ENCODE measurements at regions not wholly inside any gene's neighbourhood (a gene's known extent, or its start where the extent isn't known, plus 50 kb on each side); places are given as distances from the start of the nearest gene placed in this dataset.

DNA sequence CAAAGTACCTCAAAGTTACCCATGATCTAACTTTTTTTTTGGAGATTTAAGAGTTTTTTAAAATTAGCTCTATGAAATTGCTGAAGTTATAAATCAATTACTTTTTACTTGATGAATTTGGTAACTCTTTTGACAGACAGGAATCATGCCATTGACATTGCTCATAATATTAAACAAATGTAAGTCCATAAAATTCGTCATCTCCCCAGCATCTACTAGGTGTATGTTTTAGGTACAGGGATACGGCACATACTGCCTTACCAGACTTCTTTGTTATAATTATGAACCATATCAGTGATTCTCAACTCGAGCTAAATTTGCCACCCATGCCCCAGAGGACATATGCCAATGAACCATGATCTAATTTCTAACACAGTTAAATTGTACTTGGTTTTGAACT is 247.5 kb upstream of the TGFBR2 start:
- DNase-seq: no peak
- Histone ChIP-seq H3K9me3 (ENCODE audit: control extremely low read depth in 1 of 5, control insufficient read depth in 4 of 5, insufficient read depth in 2 of 5, low read depth in 1 of 5, low read length in 4 of 5) (peaks cover 0 to 1% (median 0%) of the 10 kb centered on the region in 5 experiments), H3K4me3 (ENCODE audit: control insufficient read depth in 1 of 7, extremely low read depth in 1 of 7, insufficient read depth in 4 of 7, low read depth in 2 of 7, low read length in 6 of 7) (no peak overlapping the region), H3K4me1 (ENCODE audit: control extremely low read depth in 1 of 4, control insufficient read depth in 4 of 4, insufficient read depth in 4 of 4, low read length in 3 of 4) (peaks cover 3 to 21% (median 8%) of the 10 kb centered on the region in 4 experiments), H3K27ac (ENCODE audit: insufficient read depth in 1 of 2, low read depth in 1 of 2, low read length in 2 of 2, poor library complexity in 1 of 2, severe bottlenecking in 2 of 2) (no peak overlapping the region), H3K36me3 (ENCODE audit: control insufficient read depth in 4 of 4, insufficient read depth in 4 of 4, low read length in 3 of 4) (no peaks in the 10 kb centered on the region), H3K27me3 (replicated peaks in 2 of 5; ENCODE audit: control insufficient read depth in 4 of 5, insufficient read depth in 5 of 5, low read length in 4 of 5) (peaks cover 0 to 3% (median 0%) of the 10 kb centered on the region in 5 experiments)
- CTCF ChIA-PET: no interaction called here
- 100% methylated on average over 2 of the region's 3 CpGs for WGBS (ENCODE audit: insufficient coverage)
- POLR2A ChIA-PET: no interaction called here

DNA sequence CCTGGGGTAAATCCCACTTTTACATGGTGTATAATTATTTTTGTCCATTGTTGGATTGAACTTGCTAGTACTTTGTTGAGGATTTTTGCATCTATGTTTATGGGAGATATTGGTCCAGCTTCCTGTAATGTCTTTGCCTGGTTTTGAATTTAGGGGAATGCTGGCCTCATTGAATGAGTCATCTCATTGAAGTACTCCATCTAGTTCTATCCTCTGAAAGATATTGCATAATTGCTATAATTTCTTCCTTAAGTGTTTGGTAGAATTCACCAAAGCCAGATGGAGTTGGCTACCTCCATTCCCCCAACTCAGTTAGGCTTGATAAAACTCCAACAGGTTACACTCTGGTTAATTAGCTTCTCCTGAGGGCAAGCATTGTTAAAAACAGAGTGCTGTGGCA is 237.4 kb upstream of the TGFBR2 start:
- CTCF ChIA-PET: no interaction called here
- POLR2A ChIA-PET: interaction anchor here (0.6 kb wide), 1 partner anchor 72 kb away, joined by 3 read pairs; no protein-coding TSS in a partner anchor
- H3K27me3 ChIP-seq (replicated peaks in 2 of 5; ENCODE audit: control insufficient read depth in 4 of 5, insufficient read depth in 5 of 5, low read length in 4 of 5): peaks cover 0 to 4% (median 0%) of the 10 kb centered on the region in 5 experiments
- no peak overlapping the region for H3K27ac ChIP-seq (ENCODE audit: insufficient read depth in 1 of 2, low read depth in 1 of 2, low read length in 2 of 2, poor library complexity in 1 of 2, severe bottlenecking in 2 of 2)
- no peak overlapping the region for H3K4me3 ChIP-seq (ENCODE audit: control insufficient read depth in 1 of 7, extremely low read depth in 1 of 7, insufficient read depth in 4 of 7, low read depth in 2 of 7, low read length in 6 of 7)
- no peaks in the 10 kb centered on the region for H3K4me1 ChIP-seq (ENCODE audit: control extremely low read depth in 1 of 4, control insufficient read depth in 4 of 4, insufficient read depth in 4 of 4, low read length in 3 of 4)
- H3K36me3 ChIP-seq (ENCODE audit: control insufficient read depth in 4 of 4, insufficient read depth in 4 of 4, low read length in 3 of 4): no peaks in the 10 kb centered on the region
- no peaks in the 10 kb centered on the region for H3K9me3 ChIP-seq (ENCODE audit: control extremely low read depth in 1 of 5, control insufficient read depth in 4 of 5, insufficient read depth in 2 of 5, low read depth in 1 of 5, low read length in 4 of 5)
- no peak for DNase-seq

DNA sequence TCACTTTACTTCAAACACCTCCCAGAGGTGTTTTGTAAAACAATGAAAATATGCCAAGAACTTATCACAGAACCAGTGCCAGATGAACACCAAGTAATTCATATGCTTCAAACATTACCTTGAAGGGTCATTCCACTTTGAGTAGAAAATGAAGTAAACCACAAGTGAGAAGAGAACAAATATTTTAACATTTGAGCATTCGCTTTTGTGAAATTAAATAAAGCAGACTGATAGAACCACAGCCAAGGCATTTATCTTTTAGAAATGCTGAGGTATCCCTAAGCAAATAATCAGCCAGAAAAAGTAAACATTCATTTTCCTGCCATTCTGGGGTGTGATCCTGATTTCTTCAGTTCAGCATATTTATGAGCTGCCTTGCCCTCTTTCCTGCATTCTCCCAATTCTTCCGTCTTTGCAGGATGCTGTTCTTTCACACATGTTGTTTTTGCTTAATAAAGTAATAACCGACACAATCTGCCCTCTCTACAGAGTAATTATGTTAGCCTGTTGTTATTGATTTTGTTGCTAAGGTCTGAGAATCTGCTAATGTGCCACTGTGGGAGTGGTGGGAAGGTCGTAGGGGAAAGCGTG is 235.6 kb upstream of the TGFBR2 start:
- H3K36me3 ChIP-seq (ENCODE audit: control insufficient read depth in 4 of 4, insufficient read depth in 4 of 4, low read length in 3 of 4): no peaks in the 10 kb centered on the region
- H3K4me1 ChIP-seq (ENCODE audit: control extremely low read depth in 1 of 4, control insufficient read depth in 4 of 4, insufficient read depth in 4 of 4, low read length in 3 of 4): no peaks in the 10 kb centered on the region
- H3K27ac ChIP-seq (ENCODE audit: insufficient read depth in 1 of 2, low read depth in 1 of 2, low read length in 2 of 2, poor library complexity in 1 of 2, severe bottlenecking in 2 of 2): no peak overlapping the region
- peaks cover 0 to 4% (median 0%) of the 10 kb centered on the region in 5 experiments for H3K27me3 ChIP-seq (replicated peaks in 2 of 5; ENCODE audit: control insufficient read depth in 4 of 5, insufficient read depth in 5 of 5, low read length in 4 of 5)
- H3K9me3 ChIP-seq (ENCODE audit: control extremely low read depth in 1 of 5, control insufficient read depth in 4 of 5, insufficient read depth in 2 of 5, low read depth in 1 of 5, low read length in 4 of 5): no peaks in the 10 kb centered on the region
- 100% methylated on average over 1 of the region's 5 CpGs for WGBS (ENCODE audit: insufficient coverage)
- POLR2A ChIA-PET: no interaction called here
- H3K4me3 ChIP-seq (ENCODE audit: control insufficient read depth in 1 of 7, extremely low read depth in 1 of 7, insufficient read depth in 4 of 7, low read depth in 2 of 7, low read length in 6 of 7): no peak overlapping the region
- CTCF ChIA-PET: no interaction called here
- no peak for DNase-seq

DNA sequence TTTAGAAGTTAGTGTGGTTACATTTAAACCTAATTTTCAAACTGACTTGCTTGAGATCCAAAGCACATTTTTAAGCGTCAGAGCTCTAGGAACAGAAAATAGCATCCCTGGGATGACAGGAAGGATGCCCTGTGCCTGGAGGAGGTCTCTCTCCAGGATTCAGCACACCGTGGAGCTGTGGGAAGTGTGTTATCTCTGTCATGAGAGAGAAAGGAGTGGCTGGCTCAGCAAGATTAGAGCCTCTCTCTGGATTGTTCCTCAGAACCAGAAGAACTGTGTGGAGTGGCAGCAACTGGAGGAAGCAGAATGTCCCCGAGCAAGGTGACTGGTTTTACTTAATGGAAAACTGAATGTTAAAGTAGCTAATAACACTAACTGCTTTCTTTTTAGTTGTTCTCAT is 233.6 kb upstream of the TGFBR2 start:
- DNase-seq: no peak
- no peaks in the 10 kb centered on the region for H3K9me3 ChIP-seq (ENCODE audit: control extremely low read depth in 1 of 5, control insufficient read depth in 4 of 5, insufficient read depth in 2 of 5, low read depth in 1 of 5, low read length in 4 of 5)
- 100% methylated on average over 1 of the region's 3 CpGs for WGBS (ENCODE audit: insufficient coverage)
- peaks cover 0 to 4% (median 0%) of the 10 kb centered on the region in 5 experiments for H3K27me3 ChIP-seq (replicated peaks in 2 of 5; ENCODE audit: control insufficient read depth in 4 of 5, insufficient read depth in 5 of 5, low read length in 4 of 5)
- no peak overlapping the region for H3K4me3 ChIP-seq (ENCODE audit: control insufficient read depth in 1 of 7, extremely low read depth in 1 of 7, insufficient read depth in 4 of 7, low read depth in 2 of 7, low read length in 6 of 7)
- H3K4me1 ChIP-seq (ENCODE audit: control extremely low read depth in 1 of 4, control insufficient read depth in 4 of 4, insufficient read depth in 4 of 4, low read length in 3 of 4): no peaks in the 10 kb centered on the region
- ChIA-PET POLR2A (no interaction called here), CTCF (no interaction called here)
- H3K36me3 ChIP-seq (ENCODE audit: control insufficient read depth in 4 of 4, insufficient read depth in 4 of 4, low read length in 3 of 4): no peaks in the 10 kb centered on the region
- no peak overlapping the region for H3K27ac ChIP-seq (ENCODE audit: insufficient read depth in 1 of 2, low read depth in 1 of 2, low read length in 2 of 2, poor library complexity in 1 of 2, severe bottlenecking in 2 of 2)

DNA sequence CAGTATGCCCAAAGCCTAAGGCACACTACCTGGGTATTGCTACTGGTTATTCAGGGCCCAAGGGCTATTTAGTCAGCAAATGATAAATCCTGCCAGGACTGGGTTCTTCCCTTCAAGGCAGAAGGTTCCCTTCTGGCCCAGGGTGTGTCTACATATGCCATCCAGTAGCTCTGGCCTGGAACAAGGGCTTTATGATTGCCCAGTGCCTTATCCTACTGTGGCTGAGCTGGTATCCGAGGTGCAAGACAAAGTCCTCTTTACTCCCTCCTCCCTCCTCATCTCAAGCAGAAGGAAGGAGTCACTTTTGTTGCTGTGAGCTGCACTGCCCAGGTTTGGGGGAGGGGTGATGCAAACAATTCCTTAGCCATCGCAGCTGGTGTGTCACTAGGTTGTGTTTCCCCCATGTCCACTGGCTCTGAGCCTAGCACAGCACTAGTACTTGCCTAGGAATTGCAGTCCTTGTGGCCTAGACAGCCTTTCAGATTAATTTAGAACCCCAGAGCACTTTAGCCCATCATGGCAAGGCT is 221.8 kb upstream of the TGFBR2 start:
- POLR2A ChIA-PET: no interaction called here
- 100% methylated on average over 1 of the region's 2 CpGs for WGBS (ENCODE audit: insufficient coverage)
- Histone ChIP-seq H3K9me3 (ENCODE audit: control extremely low read depth in 1 of 5, control insufficient read depth in 4 of 5, insufficient read depth in 2 of 5, low read depth in 1 of 5, low read length in 4 of 5) (peaks cover 0 to 2% (median 0%) of the 10 kb centered on the region in 5 experiments), H3K4me1 (ENCODE audit: control extremely low read depth in 1 of 4, control insufficient read depth in 4 of 4, insufficient read depth in 4 of 4, low read length in 3 of 4) (no peaks in the 10 kb centered on the region), H3K36me3 (ENCODE audit: control insufficient read depth in 4 of 4, insufficient read depth in 4 of 4, low read length in 3 of 4) (no peaks in the 10 kb centered on the region), H3K27ac (ENCODE audit: insufficient read depth in 1 of 2, low read depth in 1 of 2, low read length in 2 of 2, poor library complexity in 1 of 2, severe bottlenecking in 2 of 2) (no peak overlapping the region), H3K4me3 (ENCODE audit: control insufficient read depth in 1 of 7, extremely low read depth in 1 of 7, insufficient read depth in 4 of 7, low read depth in 2 of 7, low read length in 6 of 7) (no peak overlapping the region), H3K27me3 (replicated peaks in 2 of 5; ENCODE audit: control insufficient read depth in 4 of 5, insufficient read depth in 5 of 5, low read length in 4 of 5) (no peaks in the 10 kb centered on the region)
- DNase-seq: no peak
- CTCF ChIA-PET: no interaction called here

DNA sequence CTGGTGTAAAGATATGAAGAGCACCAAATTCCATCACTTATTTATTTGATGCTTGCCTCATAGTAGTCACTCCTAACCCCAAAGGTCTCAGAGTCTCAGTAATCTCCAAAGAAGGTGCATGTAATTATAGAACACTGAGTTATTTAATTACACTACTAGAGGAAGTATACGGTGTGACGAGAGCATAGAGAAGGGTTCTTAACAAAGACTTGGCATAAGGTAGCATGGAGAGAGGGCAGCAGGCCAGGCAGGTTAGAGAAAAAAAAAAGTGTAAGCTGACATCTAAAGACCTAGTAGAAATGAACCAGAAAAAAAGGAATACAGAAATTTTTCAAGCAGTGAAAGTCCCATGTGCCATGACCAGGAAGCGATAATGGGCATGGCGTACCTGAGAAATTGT is 213.3 kb upstream of the TGFBR2 start:
- no peaks in the 10 kb centered on the region for H3K27me3 ChIP-seq (replicated peaks in 2 of 5; ENCODE audit: control insufficient read depth in 4 of 5, insufficient read depth in 5 of 5, low read length in 4 of 5)
- H3K4me3 ChIP-seq (ENCODE audit: control insufficient read depth in 1 of 7, extremely low read depth in 1 of 7, insufficient read depth in 4 of 7, low read depth in 2 of 7, low read length in 6 of 7): no peak overlapping the region
- ChIA-PET CTCF (no interaction called here), POLR2A (no interaction called here)
- no peak for DNase-seq
- no peaks in the 10 kb centered on the region for H3K9me3 ChIP-seq (ENCODE audit: control extremely low read depth in 1 of 5, control insufficient read depth in 4 of 5, insufficient read depth in 2 of 5, low read depth in 1 of 5, low read length in 4 of 5)
- no peak overlapping the region for H3K27ac ChIP-seq (ENCODE audit: insufficient read depth in 1 of 2, low read depth in 1 of 2, low read length in 2 of 2, poor library complexity in 1 of 2, severe bottlenecking in 2 of 2)
- no peaks in the 10 kb centered on the region for H3K4me1 ChIP-seq (ENCODE audit: control extremely low read depth in 1 of 4, control insufficient read depth in 4 of 4, insufficient read depth in 4 of 4, low read length in 3 of 4)
- 97% methylated on average over 4 of the region's 4 CpGs for WGBS (ENCODE audit: insufficient coverage)
- H3K36me3 ChIP-seq (ENCODE audit: control insufficient read depth in 4 of 4, insufficient read depth in 4 of 4, low read length in 3 of 4): no peaks in the 10 kb centered on the region

DNA sequence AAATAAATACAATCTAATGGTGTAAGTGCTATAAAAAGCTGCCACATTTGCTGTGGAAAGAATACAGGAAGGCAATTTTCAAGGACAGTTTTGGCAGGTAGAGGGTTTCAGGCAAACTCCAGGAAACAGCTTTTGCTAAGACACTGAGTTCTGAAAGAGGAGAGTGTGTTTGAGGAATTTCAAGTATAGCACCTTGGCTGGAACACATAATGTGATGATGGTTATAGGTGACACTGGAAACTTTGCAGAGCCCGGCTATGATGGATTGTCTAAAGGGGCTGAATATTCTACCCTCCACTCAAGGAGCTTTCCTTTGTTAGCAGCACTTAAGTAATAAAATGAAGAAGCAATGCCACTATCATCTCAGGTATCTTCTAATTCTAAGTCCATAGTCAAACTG is 209.4 kb upstream of the TGFBR2 start:
- WGBS (ENCODE audit: insufficient coverage): no CpG with 5 or more reads among the region's 1 CpG
- no peaks in the 10 kb centered on the region for H3K4me1 ChIP-seq (ENCODE audit: control extremely low read depth in 1 of 4, control insufficient read depth in 4 of 4, insufficient read depth in 4 of 4, low read length in 3 of 4)
- no peaks in the 10 kb centered on the region for H3K36me3 ChIP-seq (ENCODE audit: control insufficient read depth in 4 of 4, insufficient read depth in 4 of 4, low read length in 3 of 4)
- no peak overlapping the region for H3K4me3 ChIP-seq (ENCODE audit: control insufficient read depth in 1 of 7, extremely low read depth in 1 of 7, insufficient read depth in 4 of 7, low read depth in 2 of 7, low read length in 6 of 7)
- H3K9me3 ChIP-seq (ENCODE audit: control extremely low read depth in 1 of 5, control insufficient read depth in 4 of 5, insufficient read depth in 2 of 5, low read depth in 1 of 5, low read length in 4 of 5): no peaks in the 10 kb centered on the region
- ChIA-PET CTCF (interaction anchor here (0.5 kb wide), 1 partner anchor 331 kb away, joined by 4 read pairs; no protein-coding TSS in a partner anchor), POLR2A (no interaction called here)
- DNase-seq: no peak
- H3K27me3 ChIP-seq (replicated peaks in 2 of 5; ENCODE audit: control insufficient read depth in 4 of 5, insufficient read depth in 5 of 5, low read length in 4 of 5): no peaks in the 10 kb centered on the region
- no peak overlapping the region for H3K27ac ChIP-seq (ENCODE audit: insufficient read depth in 1 of 2, low read depth in 1 of 2, low read length in 2 of 2, poor library complexity in 1 of 2, severe bottlenecking in 2 of 2)

Measured in common myeloid progenitor, CD34-positive (primary cell).